RWPE2 (cell line): ENCODE measurements at regions not wholly inside any gene's neighbourhood (a gene's known extent, or its start where the extent isn't known, plus 50 kb on each side); places are given as distances from the start of the nearest gene placed in this dataset.

Source experiments
- ATAC-seq: fragments of 200-7000 bp; cut with Tn5 transposase; 3 replicates; pipeline ENCODE4 v1.9.1; 2021; ENCODE audit warnings: low read depth
- DNase-seq: peaks from one replicate; pipeline ENCODE4 v3.0.0-alpha.2; 2020; ENCODE audit warnings: low spot score
- H3K27ac ChIP-seq: fragments of 450-650 bp; 2 replicates; pipeline ENCODE4 v1.5.1; 2017; ENCODE audit warnings: mild to moderate bottlenecking; ENCODE audit not compliant: poor library complexity, severe bottlenecking
- H3K27me3 ChIP-seq: fragments of 250-450 bp; sonication (Bioruptor Pico); 2 replicates; pipeline ENCODE4 v1.5.1; 2021; ENCODE audit warnings: mild to moderate bottlenecking, moderate library complexity; ENCODE audit not compliant: insufficient read depth, poor library complexity, severe bottlenecking
- H3K36me3 ChIP-seq: fragments of 250-450 bp; sonication (Bioruptor Pico); 2 replicates; pipeline ENCODE4 v1.5.1; 2020; ENCODE audit warnings: low read depth, mild to moderate bottlenecking, moderate library complexity
- H3K4me1 ChIP-seq: fragments of 250-450 bp; sonication (Bioruptor Pico); 2 replicates; pipeline ENCODE4 v1.5.1; 2021; ENCODE audit warnings: mild to moderate bottlenecking, moderate library complexity; ENCODE audit not compliant: insufficient read depth, poor library complexity, severe bottlenecking
- H3K4me3 ChIP-seq: fragments of 250-450 bp; sonication (Bioruptor Pico); 2 replicates; pipeline ENCODE4 v1.5.1; 2021; ENCODE audit warnings: mild to moderate bottlenecking, moderate library complexity; ENCODE audit not compliant: severe bottlenecking
- H3K9me3 ChIP-seq: fragments of 250-450 bp; sonication (Bioruptor Pico); 2 replicates; pipeline ENCODE4 v1.5.1; 2021; ENCODE audit warnings: mild to moderate bottlenecking, moderate library complexity; ENCODE audit not compliant: severe bottlenecking
- TF ChIP-seq, protein P1 (sequence below): fragments of 450-650 bp; IDR thresholded peaks from one replicate; pipeline ENCODE4 v1.5.1; 2017; ENCODE audit warnings: mild to moderate bottlenecking, moderate library complexity; ENCODE audit not compliant: poor library complexity, severe bottlenecking

DNA sequence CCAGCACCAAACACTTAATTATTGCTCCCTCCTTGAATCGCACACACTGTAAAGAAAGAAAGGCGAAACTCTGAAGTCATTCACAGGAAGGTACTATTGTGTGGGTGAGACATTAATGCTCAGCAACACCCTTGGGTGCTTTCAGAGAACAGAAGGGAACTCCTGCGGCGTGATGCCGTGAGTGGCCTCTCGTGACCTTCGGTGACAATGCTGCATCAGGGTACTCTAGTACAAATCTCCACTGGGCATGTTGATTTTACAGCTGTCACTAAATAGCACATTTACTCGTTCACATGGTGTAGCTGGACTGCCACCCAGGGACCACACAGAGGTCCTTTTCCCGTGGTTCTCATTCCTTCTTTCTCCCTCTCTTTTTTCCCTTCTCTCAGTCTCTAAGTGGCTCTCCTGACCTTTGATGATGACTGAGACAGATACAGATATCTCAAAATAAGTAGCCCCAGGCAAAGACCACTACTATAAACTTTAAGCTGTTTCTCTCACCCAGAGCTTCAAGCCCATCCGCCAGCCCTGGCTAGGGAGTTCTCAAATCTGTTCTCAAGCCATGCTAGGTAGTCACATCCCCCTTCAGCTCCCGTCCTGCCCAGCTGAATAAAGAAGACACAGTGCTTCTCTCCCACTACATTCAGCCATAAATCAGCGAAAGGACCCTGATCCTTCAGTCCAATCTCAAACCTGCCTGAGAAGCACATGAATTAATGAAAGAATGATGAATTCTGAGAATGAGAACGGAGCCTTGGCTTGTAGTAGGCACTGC, 223.4 kb upstream of the FMN2 start:
- Histone ChIP-seq H3K27me3 (no peaks in the 10 kb centered on the region), H3K4me1 (no peaks in the 10 kb centered on the region), H3K9me3 (no peaks in the 10 kb centered on the region), H3K27ac (no peak overlapping the region), H3K4me3 (no peak overlapping the region), H3K36me3 (no peaks in the 10 kb centered on the region)
- ATAC-seq: no peak
- TF ChIP-seq, protein P1, sequence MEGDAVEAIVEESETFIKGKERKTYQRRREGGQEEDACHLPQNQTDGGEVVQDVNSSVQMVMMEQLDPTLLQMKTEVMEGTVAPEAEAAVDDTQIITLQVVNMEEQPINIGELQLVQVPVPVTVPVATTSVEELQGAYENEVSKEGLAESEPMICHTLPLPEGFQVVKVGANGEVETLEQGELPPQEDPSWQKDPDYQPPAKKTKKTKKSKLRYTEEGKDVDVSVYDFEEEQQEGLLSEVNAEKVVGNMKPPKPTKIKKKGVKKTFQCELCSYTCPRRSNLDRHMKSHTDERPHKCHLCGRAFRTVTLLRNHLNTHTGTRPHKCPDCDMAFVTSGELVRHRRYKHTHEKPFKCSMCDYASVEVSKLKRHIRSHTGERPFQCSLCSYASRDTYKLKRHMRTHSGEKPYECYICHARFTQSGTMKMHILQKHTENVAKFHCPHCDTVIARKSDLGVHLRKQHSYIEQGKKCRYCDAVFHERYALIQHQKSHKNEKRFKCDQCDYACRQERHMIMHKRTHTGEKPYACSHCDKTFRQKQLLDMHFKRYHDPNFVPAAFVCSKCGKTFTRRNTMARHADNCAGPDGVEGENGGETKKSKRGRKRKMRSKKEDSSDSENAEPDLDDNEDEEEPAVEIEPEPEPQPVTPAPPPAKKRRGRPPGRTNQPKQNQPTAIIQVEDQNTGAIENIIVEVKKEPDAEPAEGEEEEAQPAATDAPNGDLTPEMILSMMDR: no peak
- DNase-seq: no peak

DNA sequence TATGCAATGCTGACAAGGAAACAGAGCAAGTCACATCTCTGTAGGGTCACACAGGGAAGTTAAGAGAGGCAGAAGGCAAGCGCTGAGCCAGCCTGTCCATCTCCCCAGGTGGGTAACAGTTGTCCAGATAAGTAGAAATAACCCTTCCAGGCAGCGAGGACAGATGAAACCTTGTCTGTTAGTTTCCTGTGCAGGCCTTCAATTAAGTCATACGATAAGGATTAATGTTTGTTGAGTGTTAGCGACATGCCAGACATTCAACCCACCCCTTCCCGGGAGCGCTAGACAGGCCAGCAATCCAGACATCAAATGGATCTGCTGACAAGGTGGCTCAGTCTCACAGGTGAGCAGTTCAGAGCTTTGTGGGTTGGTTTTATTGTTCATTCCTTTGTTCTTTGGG, 221.5 kb upstream of the FMN2 start:
- ATAC-seq (no peak), DNase-seq (no peak)
- TF ChIP-seq, protein P1: no peak
- no peaks in the 10 kb centered on the region for H3K27me3 ChIP-seq
- no peaks in the 10 kb centered on the region for H3K9me3 ChIP-seq
- no peak overlapping the region for H3K27ac ChIP-seq
- H3K36me3 ChIP-seq: no peaks in the 10 kb centered on the region
- no peak overlapping the region for H3K4me3 ChIP-seq
- no peaks in the 10 kb centered on the region for H3K4me1 ChIP-seq

DNA sequence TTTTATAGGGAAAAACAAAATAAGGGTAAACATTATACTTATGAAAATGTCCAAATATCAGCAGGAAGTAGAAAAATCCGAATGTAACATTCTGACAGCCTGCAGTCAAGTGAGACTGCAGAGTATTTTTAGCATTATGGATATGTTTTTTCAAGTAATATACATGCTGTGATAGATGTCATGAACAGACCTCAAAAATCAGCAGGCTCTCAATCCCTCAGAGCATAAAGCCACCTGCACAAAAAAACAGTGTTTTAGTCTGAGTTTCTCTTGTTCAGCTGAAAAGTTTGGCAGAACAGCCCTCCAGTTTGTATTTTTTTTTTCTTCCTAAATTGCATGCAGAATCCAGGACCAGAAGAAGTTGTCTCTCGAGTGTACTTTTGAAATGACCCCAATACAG, 219.1 kb upstream of the FMN2 start:
- ATAC-seq (no peak), DNase-seq (no peak)
- Histone ChIP-seq H3K36me3 (no peaks in the 10 kb centered on the region), H3K4me1 (no peaks in the 10 kb centered on the region), H3K9me3 (no peaks in the 10 kb centered on the region), H3K27me3 (no peaks in the 10 kb centered on the region), H3K27ac (no peak overlapping the region), H3K4me3 (no peak overlapping the region)
- TF ChIP-seq, protein P1: no peak

DNA sequence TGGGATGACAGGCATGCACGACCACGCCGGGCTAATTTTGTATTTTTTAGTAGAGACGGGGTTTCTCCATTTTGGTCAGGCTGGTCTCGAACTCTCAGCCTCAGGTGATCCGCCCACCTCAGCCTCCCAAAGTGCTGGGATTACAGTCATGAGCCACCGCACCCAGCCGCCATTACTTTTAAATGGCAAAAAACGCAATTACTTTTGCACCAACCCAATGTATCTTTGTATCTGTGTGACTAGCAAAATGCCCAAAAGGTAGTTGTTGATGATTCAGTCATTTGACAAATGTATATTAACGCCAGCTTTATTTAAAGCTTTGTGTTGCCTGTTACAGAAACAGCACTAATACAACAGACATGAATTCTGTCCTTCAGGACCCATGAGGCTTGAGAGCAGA, 216.9 kb upstream of the FMN2 start:
- ATAC-seq (no peak), DNase-seq (no peak)
- no peak overlapping the region for H3K27ac ChIP-seq
- no peaks in the 10 kb centered on the region for H3K4me1 ChIP-seq
- H3K27me3 ChIP-seq: no peaks in the 10 kb centered on the region
- H3K9me3 ChIP-seq: no peaks in the 10 kb centered on the region
- H3K36me3 ChIP-seq: no peaks in the 10 kb centered on the region
- TF ChIP-seq, protein P1: no peak
- H3K4me3 ChIP-seq: no peak overlapping the region
